SU-DHL-6 (cell line): ENCODE measurements at regions not wholly inside any gene's neighbourhood (a gene's known extent, or its start where the extent isn't known, plus 50 kb on each side); places are given as distances from the start of the nearest gene placed in this dataset.

ENCODE experiments used
- CTCF ChIP-seq: fragments of 200-600 bp; sonication (generic); IDR thresholded peaks from one replicate; pipeline ENCODE4 v1.5.1; 2017; ENCODE audit warnings: antibody characterized with exemption, mild to moderate bottlenecking, low read length, moderate library complexity; ENCODE audit not compliant: insufficient read depth, poor library complexity, severe bottlenecking
- EZH2phosphoT487 ChIP-seq: fragments of 200-600 bp; sonication (generic), shearing (Covaris generic); conservative IDR thresholded peaks from 2 replicates; pipeline ENCODE4 v1.6.1; 2018; ENCODE audit warnings: mild to moderate bottlenecking, antibody characterized with exemption, low read length, moderate library complexity, mixed read lengths

DNA sequence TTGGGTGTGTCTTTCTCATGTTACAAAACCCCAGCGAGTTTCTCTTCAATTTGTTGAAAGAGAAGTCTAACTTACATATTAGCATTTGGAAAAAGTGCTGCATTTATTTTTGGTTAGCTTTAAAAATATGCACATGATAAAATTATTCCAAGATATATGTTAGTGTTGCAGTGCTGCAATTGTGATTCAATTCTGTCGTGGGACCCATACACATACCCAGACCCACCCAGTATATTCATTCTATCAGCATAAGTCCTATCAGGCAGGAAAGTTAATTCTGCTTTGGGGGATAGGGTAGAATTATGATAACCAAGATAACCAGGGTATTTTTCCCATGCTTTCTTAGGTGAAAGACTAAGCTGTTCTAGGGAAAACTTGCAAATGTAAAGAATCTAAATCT is 313.5 kb downstream of the EPHA7 start:
- TF ChIP-seq EZH2phosphoT487 (no peak), CTCF (no peak)
